H1 (cell line): ENCODE measurements at regions not wholly inside any gene's neighbourhood (a gene's known extent, or its start where the extent isn't known, plus 50 kb on each side); places are given as distances from the start of the nearest gene placed in this dataset.

Experiments
- CTCF ChIA-PET: fragments of 300-600 bp; sonication (Branson Sonifier 250); formaldehyde crosslinking; loops from one replicate; lab custom pipeline; 2021; ENCODE audit not compliant: partially characterized antibody; lab: Charles Lee
- POLR2A ChIA-PET: fragments of 300-600 bp; sonication (Branson Sonifier 250); formaldehyde crosslinking; loops from one replicate; lab custom pipeline; 2021; ENCODE audit warnings: inconsistent platforms; ENCODE audit not compliant: partially characterized antibody; lab: Charles Lee
- DNase-seq, 2 experiments: peaks; one replicate each; pipeline versions ENCODE4 v3.0.0 to v3.0.0-alpha.2; 2010 to 2022; ENCODE audit warnings: low spot score in 2 of 2, low read depth in 1 of 2, mixed read lengths in 1 of 2
- FAIRE-seq: peaks from 2 replicates; lab custom pipeline; 2011; peaks lifted over from hg19 to GRCh38; lab: Jason Lieb, UNC
- H2AFZ ChIP-seq: 2 replicates; pipeline ENCODE4 v1.8.1; 2012; ENCODE audit warnings: low read length, inconsistent platforms
- H2AK5ac ChIP-seq: 2 replicates; pipeline ENCODE4 v1.6.1; 2013; ENCODE audit warnings: low read depth, low read length
- H2BK120ac ChIP-seq: replicated peaks from 2 replicates; pipeline ENCODE3; 2013; ENCODE audit warnings: low read depth, low read length, inconsistent platforms
- H2BK12ac ChIP-seq: 2 replicates; pipeline ENCODE4 v1.6.1; 2013; ENCODE audit warnings: low read depth, low read length
- H2BK15ac ChIP-seq: 2 replicates; pipeline ENCODE4 v1.6.1; 2013; ENCODE audit warnings: low read length
- H2BK20ac ChIP-seq: 2 replicates; pipeline ENCODE4 v1.6.1; 2013; ENCODE audit warnings: low read length
- H2BK5ac ChIP-seq: 2 replicates; pipeline ENCODE4 v1.6.1; 2013; ENCODE audit warnings: low read depth, low read length
- H3K14ac ChIP-seq: 2 replicates; pipeline ENCODE4 v1.6.1; 2013; ENCODE audit warnings: inconsistent platforms; ENCODE audit not compliant: insufficient read length
- H3K18ac ChIP-seq: 2 replicates; pipeline ENCODE4 v1.6.1; 2013; ENCODE audit warnings: low read length; ENCODE audit errors: extremely low read depth
- H3K23ac ChIP-seq: 2 replicates; pipeline ENCODE4 v1.6.1; 2013; ENCODE audit warnings: inconsistent platforms; ENCODE audit not compliant: insufficient read length
- H3K23me2 ChIP-seq: 2 replicates; pipeline ENCODE4 v1.6.1; 2013; ENCODE audit warnings: low read depth, low read length
- H3K27ac ChIP-seq: 2 replicates; pipeline ENCODE4 v1.6.1; 2011; ENCODE audit warnings: low read depth, low read length, inconsistent platforms
- H3K27me3 ChIP-seq, 4 experiments: replicated peaks in 1 of 4; 1 replicate in 1 of 4; 2 replicates in 3 of 4; pipeline versions ENCODE4 v1.6.1 to v1.8.1; 2011 to 2013; ENCODE audit warnings: low read length in 3 of 4, mild to moderate bottlenecking in 3 of 4, inconsistent platforms in 2 of 4, mixed read lengths in 2 of 4, moderate library complexity in 1 of 4; ENCODE audit not compliant: control insufficient read depth in 3 of 4, insufficient read depth in 3 of 4; ENCODE audit errors: extremely low read depth in 1 of 4
- H3K36me3 ChIP-seq, 4 experiments: 2 replicates each; pipeline versions ENCODE4 v1.6.1 to v1.8.1; 2011 to 2013; ENCODE audit warnings: mild to moderate bottlenecking in 4 of 4, low read length in 3 of 4, moderate library complexity in 2 of 4, control low read depth in 1 of 4, inconsistent platforms in 1 of 4; ENCODE audit not compliant: insufficient read depth in 4 of 4, control insufficient read depth in 2 of 4
- H3K4ac ChIP-seq: replicated peaks from 2 replicates; pipeline ENCODE3; 2013; ENCODE audit warnings: low read length, low read depth, mixed read lengths, inconsistent platforms; ENCODE audit not compliant: insufficient read length
- H3K4me1 ChIP-seq, 4 experiments: replicated peaks in 1 of 4; 1 replicate in 1 of 4; 2 replicates in 3 of 4; pipeline versions ENCODE4 v1.6.1 to v1.8.1; 2011 to 2013; ENCODE audit warnings: low read length in 3 of 4, inconsistent platforms in 2 of 4, mixed read lengths in 1 of 4; ENCODE audit not compliant: insufficient read depth in 4 of 4, control insufficient read depth in 3 of 4
- H3K4me2 ChIP-seq, 2 experiments: 2 replicates each; pipeline versions ENCODE4 v1.6.1 to v1.8.1; 2011 to 2013; ENCODE audit warnings: low read depth in 2 of 2, low read length in 2 of 2, control low read depth in 1 of 2, inconsistent platforms in 1 of 2, mild to moderate bottlenecking in 1 of 2; ENCODE audit not compliant: insufficient read depth in 1 of 2
- H3K4me3 ChIP-seq, 4 experiments: fragments of 200-600, 300-600 bp in 1 of 4; sonication (generic), shearing (Covaris generic), sonication (Bioruptor Twin) in 1 of 4; 2 replicates each; pipeline versions ENCODE4 v1.5.1 to v1.8.1; 2011 to 2016; ENCODE audit warnings: low read length in 4 of 4, low read depth in 3 of 4, control low read depth in 2 of 4, inconsistent platforms in 2 of 4, mild to moderate bottlenecking in 2 of 4, mixed read lengths in 1 of 4, moderate library complexity in 1 of 4; ENCODE audit not compliant: insufficient read depth in 2 of 4; ENCODE audit errors: extremely low read depth in 1 of 4
- H3K56ac ChIP-seq: replicated peaks from 2 replicates; pipeline ENCODE3; 2013; ENCODE audit warnings: low read depth, mild to moderate bottlenecking, mixed read lengths, low read length, inconsistent platforms; ENCODE audit not compliant: insufficient read length
- H3K79me1 ChIP-seq: 2 replicates; pipeline ENCODE4 v1.6.1; 2013; ENCODE audit warnings: low read depth, low read length, control low read depth
- H3K79me2 ChIP-seq, 2 experiments: 2 replicates each; pipeline versions ENCODE4 v1.6.1 to v1.8.1; 2012 to 2013; ENCODE audit warnings: low read length in 2 of 2, mild to moderate bottlenecking in 2 of 2, inconsistent platforms in 1 of 2; ENCODE audit not compliant: insufficient read depth in 2 of 2, control insufficient read depth in 1 of 2
- H3K9ac ChIP-seq, 4 experiments: replicated peaks in 1 of 4; 1 replicate in 1 of 4; 2 replicates in 3 of 4; pipeline versions ENCODE4 v1.6.1 to v1.8.1; 2011 to 2013; ENCODE audit warnings: low read depth in 3 of 4, low read length in 3 of 4, control low read depth in 2 of 4, mild to moderate bottlenecking in 2 of 4, moderate library complexity in 2 of 4, inconsistent platforms in 1 of 4; ENCODE audit errors: extremely low read depth in 1 of 4
- H3K9me3 ChIP-seq, 2 experiments: 2 replicates each; pipeline versions ENCODE4 v1.6.1 to v1.8.1; 2012 to 2013; ENCODE audit warnings: mild to moderate bottlenecking in 2 of 2, moderate library complexity in 2 of 2, control low read depth in 1 of 2, inconsistent platforms in 1 of 2, low read depth in 1 of 2, low read length in 1 of 2, mixed read lengths in 1 of 2; ENCODE audit not compliant: insufficient read depth in 2 of 2
- H4K20me1 ChIP-seq, 2 experiments: replicated peaks in 1 of 2; 2 replicates each; pipeline versions ENCODE3 to v1.8.1; 2011 to 2013; ENCODE audit warnings: inconsistent platforms in 2 of 2, low read length in 2 of 2, mild to moderate bottlenecking in 1 of 2; ENCODE audit not compliant: insufficient read depth in 2 of 2, control insufficient read depth in 1 of 2
- H4K5ac ChIP-seq: 2 replicates; pipeline ENCODE4 v1.6.1; 2013; ENCODE audit warnings: low read length, low read depth, mixed read lengths, inconsistent platforms; ENCODE audit not compliant: insufficient read length
- H4K8ac ChIP-seq: 2 replicates; pipeline ENCODE4 v1.8.0; 2013; ENCODE audit warnings: mild to moderate bottlenecking, moderate library complexity, low read length, inconsistent platforms; ENCODE audit not compliant: insufficient read depth; ENCODE audit errors: extremely low read depth
- H4K91ac ChIP-seq: replicated peaks from 2 replicates; pipeline ENCODE3; 2013; ENCODE audit warnings: low read length, mixed read lengths, inconsistent platforms; ENCODE audit not compliant: insufficient read length
- ASH2L ChIP-seq: fragments of 200-600, 300-600 bp; sonication (generic); IDR thresholded peaks from one replicate; pipeline ENCODE4 v1.7.1; 2017; ENCODE audit warnings: low read length
- CBX5 ChIP-seq: fragments of 300-800, 300-1000 bp; sonication (generic); IDR thresholded peaks from 2 replicates; pipeline ENCODE4 v1.7.1; 2016; ENCODE audit warnings: antibody characterized with exemption, low read length, low read depth
- CREB1 ChIP-seq: IDR thresholded peaks from 2 replicates; pipeline ENCODE4 v1.6.1; 2012; ENCODE audit warnings: inconsistent platforms
- CTBP2 ChIP-seq: IDR thresholded peaks from 2 replicates; pipeline ENCODE4 v1.7.0; 2011; ENCODE audit warnings: borderline replicate concordance, mild to moderate bottlenecking, moderate library complexity, mixed read lengths, low read length; ENCODE audit not compliant: insufficient read depth, insufficient read length
- E2F6 ChIP-seq: IDR thresholded peaks from 2 replicates; pipeline ENCODE4 v1.6.1; 2012; ENCODE audit warnings: inconsistent platforms
- EGR1 ChIP-seq: IDR thresholded peaks from 2 replicates; pipeline ENCODE4 v1.6.1; 2011; ENCODE audit warnings: low read depth, low read length, borderline replicate concordance
- JUN ChIP-seq: IDR thresholded peaks from 2 replicates; pipeline ENCODE4 v1.6.1; 2011; ENCODE audit warnings: low read depth, mild to moderate bottlenecking, improper control_type of control experiment, low read length
- KDM4A ChIP-seq: IDR thresholded peaks from one replicate; pipeline ENCODE4 v1.7.1; 2012; ENCODE audit warnings: low read depth, mild to moderate bottlenecking, moderate library complexity, low read length, inconsistent platforms; ENCODE audit not compliant: severe bottlenecking
- RFX5 ChIP-seq: IDR thresholded peaks from 2 replicates; pipeline ENCODE4 v1.6.1; 2011; ENCODE audit warnings: low read depth, low read length, improper control_type of control experiment, borderline replicate concordance
- SAP30 ChIP-seq: fragments of 300-600 bp; sonication (generic); IDR thresholded peaks from 2 replicates; pipeline ENCODE4 v1.7.1; 2012; ENCODE audit warnings: low read length, moderate library complexity, mild to moderate bottlenecking, inconsistent platforms; ENCODE audit not compliant: insufficient read depth, insufficient replicate concordance
- SIRT6 ChIP-seq: IDR thresholded peaks from one replicate; pipeline ENCODE4 v1.7.1; 2012; ENCODE audit warnings: low read length, inconsistent platforms
- SRF ChIP-seq: IDR thresholded peaks from 2 replicates; pipeline ENCODE4 v1.6.1; 2011; ENCODE audit warnings: mild to moderate bottlenecking, low read depth, low read length, moderate library complexity
- WGBS, 2 experiments: shearing (Covaris generic) in 1 of 2; methylation state at CpG; one replicate each; pipeline versions ENCODE4 v1.1.6 to v1.1.7; 2013 to 2015; ENCODE audit warnings: low lambda C conversion rate in 2 of 2, mixed read lengths in 2 of 2, inconsistent platforms in 1 of 2, low coverage in 1 of 2, missing lambda C conversion rate in 1 of 2; ENCODE audit not compliant: insufficient replicate concordance in 2 of 2, insufficient coverage in 1 of 2, insufficient read length in 1 of 2; ENCODE audit errors: extremely low coverage in 1 of 2, missing lambda C conversion rate in 1 of 2; 5-methylcytosine and 5-hydroxymethylcytosine counted together
- TF ChIP-seq, protein P1 (sequence below): IDR thresholded peaks from 2 replicates; pipeline ENCODE4 v1.6.1; 2011; ENCODE audit warnings: low read depth, mild to moderate bottlenecking, low read length; ENCODE audit not compliant: insufficient read depth

DNA sequence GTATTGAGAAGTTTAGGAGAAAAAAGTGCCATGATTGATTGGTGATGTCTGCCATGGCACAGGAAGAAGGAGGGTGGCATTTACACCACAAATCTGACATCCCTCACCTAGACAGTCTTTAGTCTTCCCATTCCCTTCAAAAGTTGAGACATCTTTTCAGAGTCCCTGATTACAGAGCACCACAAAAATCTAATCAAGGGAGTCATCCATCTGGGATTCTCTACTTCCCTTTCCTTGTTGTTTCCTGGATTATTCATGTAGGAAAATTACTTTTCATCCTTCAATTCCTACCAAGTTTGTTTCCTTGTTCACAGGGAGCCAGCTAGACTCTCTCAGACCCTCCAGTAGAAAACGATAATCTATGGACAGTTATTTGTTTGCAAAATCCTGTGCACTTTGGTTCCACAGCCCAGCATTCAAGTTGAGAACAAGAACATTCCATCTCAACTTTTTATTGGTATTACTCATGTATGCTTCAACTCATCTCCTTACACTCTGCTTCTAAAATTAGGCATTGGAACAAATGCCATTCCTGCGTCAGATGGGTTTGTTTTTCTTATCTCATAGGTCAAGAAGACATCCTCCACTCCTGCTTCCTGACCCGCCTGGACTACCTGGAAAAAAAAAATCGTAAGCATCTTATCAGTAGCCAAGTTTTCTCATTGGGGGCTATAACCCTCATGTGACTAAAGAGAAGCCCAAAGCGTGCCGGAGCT lies 259.9 kb downstream of the FOXO1 start:
- POLR2A ChIA-PET: no interaction called here
- H3K9ac ChIP-seq: no peak overlapping the region
- no peak for TF ChIP-seq SIRT6
- TF ChIP-seq ASH2L: no peak
- TF ChIP-seq RFX5: no peak
- TF ChIP-seq EGR1: no peak
- TF ChIP-seq, protein P1, sequence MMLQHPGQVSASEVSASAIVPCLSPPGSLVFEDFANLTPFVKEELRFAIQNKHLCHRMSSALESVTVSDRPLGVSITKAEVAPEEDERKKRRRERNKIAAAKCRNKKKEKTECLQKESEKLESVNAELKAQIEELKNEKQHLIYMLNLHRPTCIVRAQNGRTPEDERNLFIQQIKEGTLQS: no peak
- TF ChIP-seq CREB1: no peak
- no peak for TF ChIP-seq KDM4A
- TF ChIP-seq SAP30: no peak
- no peak for TF ChIP-seq CBX5
- TF ChIP-seq E2F6: no peak
- no peak for TF ChIP-seq JUN
- no peak for TF ChIP-seq SRF
- TF ChIP-seq CTBP2: no peak

More for the DNA sequence above, 259.9 kb downstream of the FOXO1 start:
- no peak overlapping the region for H3K4ac ChIP-seq
- no peaks in the 10 kb centered on the region for H3K79me2 ChIP-seq
- no peak overlapping the region for H2BK20ac ChIP-seq
- no peaks in the 10 kb centered on the region for H3K79me1 ChIP-seq
- no peak overlapping the region for H2AFZ ChIP-seq
- WGBS, 2 experiments: 90% methylated on average over 6 of the region's 6 CpGs; no CpG with 5 or more reads in 1 of the 2 experiments
- H2AK5ac ChIP-seq: no peak overlapping the region
- no peak overlapping the region for H4K8ac ChIP-seq
- H3K56ac ChIP-seq: no peak overlapping the region
- H2BK15ac ChIP-seq: no peak overlapping the region
- H4K20me1 ChIP-seq: no peaks in the 10 kb centered on the region
- H2BK12ac ChIP-seq: no peak overlapping the region
- H3K23me2 ChIP-seq: no peaks in the 10 kb centered on the region
- no peak for DNase-seq
- no peak overlapping the region for H4K91ac ChIP-seq
- no peaks in the 10 kb centered on the region for H3K36me3 ChIP-seq
- H3K27ac ChIP-seq: no peak overlapping the region
- H3K9me3 ChIP-seq: peaks cover 3 to 4% of the 10 kb centered on the region in 2 experiments; a peak in 2 of 4 replicates
- H2BK5ac ChIP-seq: no peak overlapping the region
- no peak overlapping the region for H3K23ac ChIP-seq
- CTCF ChIA-PET: no interaction called here
- no peak overlapping the region for H3K4me3 ChIP-seq
- H3K14ac ChIP-seq: no peak overlapping the region
- no peaks in the 10 kb centered on the region for H3K27me3 ChIP-seq
- no peak overlapping the region for H2BK120ac ChIP-seq
- no peak overlapping the region for H4K5ac ChIP-seq
- H3K4me1 ChIP-seq: peaks cover 1 to 8% (median 4%) of the 10 kb centered on the region in 4 experiments; a peak in 5 of 7 replicates
- no peak for FAIRE-seq
- no peak overlapping the region for H3K18ac ChIP-seq
- H3K4me2 ChIP-seq: no peak overlapping the region
